ENCODE measurements at regions not wholly inside any gene's neighbourhood (a gene's known extent, or its start where the extent isn't known, plus 50 kb on each side); places are given as distances from the start of the nearest gene placed in this dataset.

GRCh38 chr7:156074982-156075615 is 262.8 kb upstream of the SHH start:
- no peak for TF ChIP-seq CTCF (IDR thresholded peaks at IDR 0.05)
- no peak overlapping the region for H3K4me3 ChIP-seq
- H3K27ac ChIP-seq = no peak overlapping the region
- DNase-seq (ENCODE audit: low spot score) = no peak

DNA sequence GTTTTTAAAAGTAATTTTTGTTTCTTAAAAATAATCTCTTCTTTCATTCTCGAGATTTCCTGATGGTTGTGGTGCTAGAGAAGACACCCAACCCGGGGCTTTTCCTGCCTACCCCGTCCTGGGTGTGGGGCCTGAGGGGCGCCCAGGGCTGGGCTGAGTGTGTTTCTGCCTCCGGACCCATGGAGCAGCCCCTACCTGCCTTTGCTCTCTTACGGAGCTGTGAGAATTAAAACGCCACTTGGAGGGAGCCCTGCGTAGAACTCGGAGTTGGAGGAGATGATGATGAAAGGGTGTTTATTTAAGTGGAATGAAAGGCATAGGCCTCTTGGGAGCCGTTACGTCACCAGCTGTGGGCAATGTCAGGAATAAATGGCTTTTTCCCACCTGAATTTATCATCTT is 261.8 kb upstream of the SHH start:
- no peak overlapping the region for H3K4me3 ChIP-seq
- no peak overlapping the region for H3K27ac ChIP-seq
- no peak for DNase-seq (ENCODE audit: low spot score)
- TF ChIP-seq CTCF (IDR thresholded peaks at IDR 0.05) = no peak

GRCh38 chr7:156073366-156074052 is 261.2 kb upstream of the SHH start:
- DNase-seq (ENCODE audit: low spot score) = no peak
- Histone ChIP-seq H3K27ac (no peak overlapping the region), H3K4me3 (no peak overlapping the region)
- no peak for TF ChIP-seq CTCF (IDR thresholded peaks at IDR 0.05)

- H3K4me3 ChIP-seq = no peak overlapping the region
- H3K27ac ChIP-seq = no peak overlapping the region
- DNase-seq (ENCODE audit: low spot score) = no peak
- no peak for TF ChIP-seq CTCF (IDR thresholded peaks at IDR 0.05)
Observed at GRCh38 chr7:156071612-156072011, 259.3 kb upstream of the SHH start.

DNA sequence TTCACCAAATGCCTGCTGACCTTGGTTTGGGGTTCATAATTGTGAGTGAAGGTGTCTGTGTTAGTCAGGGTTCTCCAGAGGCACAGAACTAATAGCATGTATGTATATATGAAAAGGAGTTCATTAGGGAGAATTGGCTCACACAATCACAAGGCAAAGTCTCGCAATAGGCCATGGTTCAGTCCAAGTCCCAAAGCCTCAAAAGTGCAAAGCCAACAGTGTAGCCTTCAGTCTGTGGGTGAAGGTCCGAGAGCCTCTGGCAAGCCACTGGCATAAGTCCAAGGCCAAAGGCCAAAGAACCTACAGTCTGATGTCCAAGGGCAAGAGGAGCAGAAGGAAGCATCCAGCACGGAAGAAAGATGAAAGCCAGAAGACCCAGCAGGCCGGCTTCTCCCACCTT is 257.6 kb upstream of the SHH start:
- H3K4me3 ChIP-seq = no peak overlapping the region
- TF ChIP-seq CTCF (IDR thresholded peaks at IDR 0.05) = no peak
- no peak for DNase-seq (ENCODE audit: low spot score)
- no peak overlapping the region for H3K27ac ChIP-seq

DNA sequence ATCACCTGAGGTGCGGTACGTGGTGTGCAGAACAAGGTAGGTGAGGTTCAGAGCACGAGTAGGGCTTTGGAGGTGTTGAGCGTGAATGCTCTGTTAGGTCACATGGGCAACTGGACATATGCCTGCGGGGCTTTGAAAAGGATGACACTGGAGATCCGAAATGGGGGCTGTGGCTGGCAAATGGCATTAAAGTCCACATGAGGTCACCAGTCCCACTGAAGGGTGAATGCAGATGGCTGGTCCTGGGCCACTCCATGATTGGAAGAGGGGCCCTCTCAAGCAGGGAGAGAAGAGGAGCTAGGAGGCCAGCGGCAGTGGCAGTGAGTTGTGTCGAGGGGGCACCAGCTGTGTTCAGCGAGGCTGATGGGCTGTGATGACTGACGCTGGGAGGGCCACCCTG is 254.9 kb upstream of the SHH start:
- H3K4me3 ChIP-seq = no peak overlapping the region
- H3K27ac ChIP-seq = no peak overlapping the region
- no peak for DNase-seq (ENCODE audit: low spot score)
- TF ChIP-seq CTCF (IDR thresholded peaks at IDR 0.05) = no peak

GRCh38 chr7:156065400-156065799 is 253.1 kb upstream of the SHH start:
- DNase-seq (ENCODE audit: low spot score) = no peak
- H3K4me3 ChIP-seq = no peak overlapping the region
- TF ChIP-seq CTCF (IDR thresholded peaks at IDR 0.05) = no peak
- H3K27ac ChIP-seq = no peak overlapping the region

Measured in coronary artery (tissue), 2 donors.